GM13977 (cell line): ENCODE measurements at regions not wholly inside any gene's neighbourhood (a gene's known extent, or its start where the extent isn't known, plus 50 kb on each side); places are given as distances from the start of the nearest gene placed in this dataset.

Source experiments
- DNase-seq: peaks from one replicate; pipeline ENCODE4 v3.0.0; 2012; ENCODE audit warnings: low spot score
- CTCF ChIP-seq: IDR thresholded peaks from 2 replicates; pipeline ENCODE4 v1.5.1; 2012; ENCODE audit warnings: mild to moderate bottlenecking, control low read depth; ENCODE audit not compliant: insufficient read depth; ENCODE audit errors: extremely low read depth, missing control alignments
- in situ Hi-C: fragments of 300-500 bp; cut with MboI; formaldehyde crosslinking; loops from one replicate; pipeline ENCODE4 v1.12.0; 2022; ENCODE audit warnings: low sequenced_read_pairs, low pct_unique_long_range_greater_than_20kb, mixed read lengths, inconsistent platforms; ENCODE audit not compliant: unreplicated experiment

DNA sequence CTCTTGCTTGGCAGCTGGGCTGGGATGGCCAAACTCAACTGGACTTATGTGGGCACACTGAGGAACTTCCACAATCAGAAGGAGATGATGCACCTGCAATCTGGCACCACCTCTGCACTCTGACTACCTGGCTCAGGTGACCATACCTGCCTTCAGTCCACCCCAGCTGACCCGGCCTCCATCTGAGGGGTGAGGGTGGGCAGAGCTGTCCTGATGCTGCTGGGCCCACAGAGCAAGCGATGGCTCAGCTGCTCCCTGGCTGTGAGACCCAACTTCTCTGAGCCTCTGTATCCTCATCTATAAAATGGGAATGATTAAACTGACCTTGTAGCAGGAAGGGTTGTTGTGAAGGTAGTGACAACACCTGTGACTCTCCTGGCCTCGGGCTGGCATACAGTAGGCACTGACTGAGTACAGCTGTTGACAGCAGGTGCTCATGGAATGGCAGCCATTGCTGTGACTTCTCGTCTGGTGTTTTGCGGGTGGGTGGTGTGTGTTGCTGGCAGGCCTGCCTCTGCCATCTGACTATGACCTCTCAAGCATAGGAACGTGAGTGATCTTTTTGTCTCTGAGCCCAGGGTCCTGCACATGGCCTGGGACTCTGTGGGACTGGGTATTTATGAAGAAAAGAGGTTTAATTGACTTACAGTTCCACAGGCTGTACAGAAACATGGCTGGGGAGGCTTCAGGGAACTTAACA, 438.5 kb downstream of the PTPRU start:
- no peak for TF ChIP-seq CTCF
- DNase-seq = no peak
- in situ Hi-C loops = no loop called here

DNA sequence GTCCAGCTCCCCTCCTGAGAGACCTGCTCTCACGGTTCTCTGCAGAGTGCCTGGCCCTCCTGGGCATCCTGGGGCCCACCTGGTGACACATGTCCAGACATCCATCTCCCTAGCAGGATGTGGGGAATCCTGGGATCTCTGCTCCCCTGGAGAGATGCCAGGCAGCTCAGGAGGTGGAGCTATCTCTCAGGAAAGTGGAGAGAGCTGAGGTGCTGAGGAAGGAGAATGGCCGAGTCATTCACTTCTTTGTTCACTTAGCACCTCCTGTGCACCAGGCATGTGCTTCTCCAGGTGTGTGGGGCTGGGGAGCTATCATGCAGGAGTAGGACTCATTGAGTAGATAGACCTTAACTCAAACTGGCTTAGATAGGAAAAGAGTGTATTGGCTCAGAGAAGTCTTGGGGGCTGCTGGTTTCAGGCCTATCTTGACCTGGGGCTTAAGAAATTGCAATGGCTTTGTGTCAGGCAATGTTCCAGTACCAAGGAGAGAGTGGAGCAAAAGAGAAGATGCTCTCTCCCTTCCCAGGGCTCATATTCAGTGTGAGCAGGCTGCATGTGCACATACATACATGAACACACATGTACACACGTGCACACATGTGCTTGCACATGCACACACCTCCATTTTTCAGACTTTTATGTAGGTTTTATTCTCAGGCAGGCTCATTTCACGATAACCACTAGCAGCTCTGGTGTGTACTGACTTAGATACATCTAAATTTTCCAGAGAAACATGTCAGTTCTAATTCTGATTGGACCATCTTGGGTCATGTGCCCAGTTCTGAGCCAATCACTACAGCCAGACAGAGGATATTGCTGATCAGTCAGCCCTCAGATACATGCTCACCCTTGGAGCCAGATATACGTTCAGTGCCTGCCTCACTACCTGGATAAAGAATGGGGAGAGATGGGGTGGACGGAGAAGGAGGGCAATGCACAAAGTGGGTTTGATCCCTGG, 437.6 kb downstream of the PTPRU start:
- no peak for TF ChIP-seq CTCF
- no peak for DNase-seq
- in situ Hi-C loops = no loop called here

GRCh38 chr1:29673228-29673500, 436.8 kb downstream of the PTPRU start:
- DNase-seq = no peak
- no peak for TF ChIP-seq CTCF
- in situ Hi-C loops = no loop called here

DNA sequence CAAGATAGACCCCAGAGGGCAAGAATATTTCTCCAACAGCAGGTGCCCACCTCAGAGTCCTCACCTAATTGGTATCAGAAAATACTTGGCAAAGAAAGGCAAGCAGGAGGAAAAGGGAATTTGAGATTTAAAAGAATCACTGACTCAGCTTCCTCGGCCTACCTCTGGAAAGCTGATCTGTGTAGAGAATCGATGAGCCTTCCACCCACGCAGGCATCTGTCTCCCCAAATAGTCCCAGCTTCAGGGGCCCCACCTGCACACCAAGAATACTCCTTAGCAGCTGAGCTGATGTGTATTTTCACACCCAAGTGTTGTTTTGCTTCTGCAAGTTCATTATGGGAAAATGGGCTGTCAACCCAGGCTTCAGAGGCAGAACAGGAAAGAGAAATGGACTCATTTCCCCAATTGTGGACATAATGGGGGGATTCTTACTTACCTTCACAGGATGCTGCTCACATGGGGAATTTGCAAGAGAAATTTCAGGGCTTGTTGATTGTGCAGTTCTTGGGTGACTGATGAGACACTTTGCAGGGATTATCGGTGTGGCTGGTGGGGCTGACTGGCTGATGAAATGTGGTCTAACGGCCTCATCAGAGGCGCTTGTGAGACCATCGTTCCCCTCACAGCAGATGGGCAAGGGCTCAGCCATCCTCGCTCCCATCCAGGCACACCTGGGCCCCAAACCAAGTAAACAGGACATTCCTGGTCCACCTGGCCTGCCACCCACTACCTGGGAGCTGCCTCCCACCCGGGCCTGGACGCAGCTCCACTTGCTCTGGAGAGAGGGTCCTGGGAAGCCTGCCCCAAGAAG, 436.3 kb downstream of the PTPRU start:
- in situ Hi-C loops = no loop called here
- TF ChIP-seq CTCF = no peak
- DNase-seq = no peak

DNA sequence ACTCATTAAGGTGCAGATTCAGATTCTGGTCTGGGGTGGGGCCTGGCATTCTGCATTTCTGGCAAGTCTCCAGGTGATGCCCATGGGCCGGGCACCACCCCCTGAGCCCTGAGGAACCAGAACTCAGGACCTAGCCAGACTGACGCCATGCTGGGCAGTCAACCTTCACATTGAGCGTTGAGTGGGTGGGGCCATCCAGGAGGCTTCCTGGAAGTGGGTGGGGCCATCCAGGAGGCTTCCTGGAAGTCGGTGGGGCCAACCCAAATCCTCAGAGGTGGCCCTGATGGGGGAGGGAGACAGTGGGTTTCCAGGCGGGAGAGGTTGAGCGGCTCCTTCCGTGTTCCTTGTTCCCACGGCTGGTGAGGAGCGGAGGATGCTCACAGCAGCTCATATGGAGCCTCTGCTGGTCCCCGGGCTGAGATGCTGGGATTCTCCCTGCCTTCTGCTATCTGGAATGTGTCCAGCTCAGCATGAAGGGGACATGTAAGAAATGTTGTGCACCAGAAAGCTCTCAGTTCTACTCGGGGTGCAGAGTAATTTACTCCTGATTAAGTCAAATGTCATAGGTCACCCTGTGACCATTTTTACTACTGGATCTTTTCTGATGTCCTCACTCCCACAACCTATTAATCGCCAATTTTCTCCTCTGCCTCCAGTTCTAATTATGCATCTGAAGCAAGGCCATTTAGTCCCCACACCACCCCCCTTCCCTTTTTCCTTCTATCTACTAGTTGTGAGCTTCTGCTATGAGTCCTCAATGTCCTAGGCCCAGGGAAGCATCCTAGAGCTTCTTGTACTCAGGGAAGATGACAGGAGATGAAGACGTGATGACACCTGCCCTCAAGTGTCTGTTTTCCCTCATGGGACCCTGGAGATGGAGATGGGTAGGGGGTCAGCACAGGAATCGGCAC, 435.4 kb downstream of the PTPRU start:
- no peak for TF ChIP-seq CTCF
- in situ Hi-C loops = no loop called here
- DNase-seq = no peak
